Brain microvascular endothelial cell (primary cell): ENCODE measurements at regions not wholly inside any gene's neighbourhood (a gene's known extent, or its start where the extent isn't known, plus 50 kb on each side); places are given as distances from the start of the nearest gene placed in this dataset.

ENCODE experiments used
- DNase-seq: peaks from one replicate; pipeline ENCODE4 v3.0.0-alpha.2; 2020
- H3K27ac ChIP-seq: fragments of 250-450 bp; sonication (Bioruptor Pico); 2 replicates; pipeline ENCODE4 v1.5.1; 2020; ENCODE audit warnings: mild to moderate bottlenecking, moderate library complexity
- H3K27me3 ChIP-seq: fragments of 250-450 bp; sonication (Bioruptor Pico); replicated peaks from 2 replicates; pipeline ENCODE4 v1.5.1; 2020; ENCODE audit warnings: mild to moderate bottlenecking
- H3K36me3 ChIP-seq: fragments of 250-450 bp; sonication (Bioruptor Pico); replicated peaks from 2 replicates; pipeline ENCODE4 v1.5.1; 2020; ENCODE audit warnings: mild to moderate bottlenecking
- H3K4me3 ChIP-seq: 2 replicates; pipeline ENCODE4 v1.5.1; 2011; ENCODE audit warnings: low read depth, mild to moderate bottlenecking, control low read depth, low read length, moderate library complexity
- in situ Hi-C: cut with HindIII; loops from 2 replicates; pipeline ENCODE4 v1.10.0; 2017; ENCODE audit warnings: low sequenced_read_pairs, low pct_ligation_motif_present
- TF ChIP-seq, protein P1 (sequence below): IDR thresholded peaks from 2 replicates; pipeline ENCODE4 v1.5.1; 2011; ENCODE audit warnings: low read depth, mild to moderate bottlenecking, moderate library complexity, low read length, control low read depth, inconsistent platforms; ENCODE audit errors: missing control alignments

DNA sequence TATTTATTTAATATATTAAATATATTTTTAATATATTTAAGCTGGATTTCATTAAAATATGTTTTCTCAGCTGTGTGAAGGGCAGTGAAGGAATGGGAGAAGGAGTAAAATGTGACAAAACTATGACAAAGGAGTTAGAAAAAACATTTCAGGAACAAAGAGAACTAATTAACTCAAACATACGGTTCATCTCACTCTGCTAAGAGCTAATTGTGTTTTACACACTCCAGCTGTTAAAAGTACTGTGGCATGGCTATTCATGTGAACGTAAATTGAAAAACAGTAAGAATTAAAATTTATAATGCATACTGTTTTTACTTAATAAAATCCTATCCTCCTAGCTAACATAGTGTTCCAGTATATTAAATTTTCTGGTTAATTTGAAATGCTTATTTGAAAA lies 262.5 kb upstream of the GNAI1 start:
- no peaks in the 10 kb centered on the region for H3K36me3 ChIP-seq
- TF ChIP-seq, protein P1, sequence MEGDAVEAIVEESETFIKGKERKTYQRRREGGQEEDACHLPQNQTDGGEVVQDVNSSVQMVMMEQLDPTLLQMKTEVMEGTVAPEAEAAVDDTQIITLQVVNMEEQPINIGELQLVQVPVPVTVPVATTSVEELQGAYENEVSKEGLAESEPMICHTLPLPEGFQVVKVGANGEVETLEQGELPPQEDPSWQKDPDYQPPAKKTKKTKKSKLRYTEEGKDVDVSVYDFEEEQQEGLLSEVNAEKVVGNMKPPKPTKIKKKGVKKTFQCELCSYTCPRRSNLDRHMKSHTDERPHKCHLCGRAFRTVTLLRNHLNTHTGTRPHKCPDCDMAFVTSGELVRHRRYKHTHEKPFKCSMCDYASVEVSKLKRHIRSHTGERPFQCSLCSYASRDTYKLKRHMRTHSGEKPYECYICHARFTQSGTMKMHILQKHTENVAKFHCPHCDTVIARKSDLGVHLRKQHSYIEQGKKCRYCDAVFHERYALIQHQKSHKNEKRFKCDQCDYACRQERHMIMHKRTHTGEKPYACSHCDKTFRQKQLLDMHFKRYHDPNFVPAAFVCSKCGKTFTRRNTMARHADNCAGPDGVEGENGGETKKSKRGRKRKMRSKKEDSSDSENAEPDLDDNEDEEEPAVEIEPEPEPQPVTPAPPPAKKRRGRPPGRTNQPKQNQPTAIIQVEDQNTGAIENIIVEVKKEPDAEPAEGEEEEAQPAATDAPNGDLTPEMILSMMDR, result no peak

DNA sequence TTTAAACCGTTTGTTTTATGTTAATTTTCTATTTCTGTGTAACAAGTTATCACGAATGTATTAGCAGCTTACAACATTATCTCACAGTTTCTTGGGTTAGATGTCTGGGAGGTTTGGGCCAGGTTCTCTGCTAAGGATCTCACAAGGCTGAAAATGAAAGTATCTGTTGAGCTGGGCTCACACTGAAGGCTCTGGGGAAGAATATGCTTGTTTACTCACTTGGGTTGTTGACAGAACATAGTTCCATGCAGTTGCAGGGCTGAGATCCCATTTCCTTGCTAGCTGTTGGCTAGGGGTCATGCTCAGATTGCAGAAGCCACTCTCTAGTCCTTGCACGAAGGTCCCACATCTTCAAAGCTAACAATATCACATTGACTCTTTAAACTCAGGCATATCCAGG lies 266.6 kb upstream of the GNAI1 start:
- H3K4me3 ChIP-seq, result no peak overlapping the region

More for the DNA sequence above, 262.5 kb upstream of the GNAI1 start:
- Histone ChIP-seq H3K27ac (no peak overlapping the region), H3K27me3 (no peaks in the 10 kb centered on the region), H3K4me3 (no peak overlapping the region)
- DNase-seq, result no peak
- in situ Hi-C loops, result no loop called here

GRCh38 chr7:79862447-79863210 lies 272.0 kb upstream of the GNAI1 start:
- no peaks in the 10 kb centered on the region for H3K36me3 ChIP-seq
- H3K27me3 ChIP-seq, result no peaks in the 10 kb centered on the region
- TF ChIP-seq, protein P1, result no peak
- H3K27ac ChIP-seq, result no peak overlapping the region
- in situ Hi-C loops, result no loop called here
- H3K4me3 ChIP-seq, result no peak overlapping the region
- DNase-seq, result no peak

More for the DNA sequence above, 266.6 kb upstream of the GNAI1 start:
- Histone ChIP-seq H3K27me3 (no peaks in the 10 kb centered on the region), H3K27ac (no peak overlapping the region), H3K36me3 (no peaks in the 10 kb centered on the region)
- DNase-seq, result no peak
- in situ Hi-C loops, result no loop called here
- TF ChIP-seq, protein P1, result no peak

DNA sequence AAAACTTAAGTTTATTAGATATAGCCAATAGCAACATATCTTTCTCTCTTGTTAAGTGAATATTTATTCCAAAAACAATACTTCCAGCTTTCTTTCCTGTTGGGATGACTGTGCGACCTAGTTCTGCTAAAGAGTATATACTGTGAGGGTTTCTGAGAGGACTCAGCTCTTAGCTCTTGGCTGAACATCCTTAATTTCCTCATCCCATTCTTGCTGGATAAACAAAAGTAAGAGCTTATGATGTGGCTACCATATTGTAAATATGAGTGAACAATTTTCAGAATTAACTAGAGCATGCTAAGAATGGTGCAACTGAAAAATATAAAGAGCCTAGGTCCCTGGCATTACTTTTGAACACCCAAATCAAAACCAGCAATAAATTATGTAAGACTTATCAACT lies 279.5 kb upstream of the GNAI1 start:
- DNase-seq, result no peak
- Histone ChIP-seq H3K36me3 (no peaks in the 10 kb centered on the region), H3K4me3 (no peak overlapping the region), H3K27ac (no peak overlapping the region), H3K27me3 (no peaks in the 10 kb centered on the region)
- in situ Hi-C loops, result no loop called here
- TF ChIP-seq, protein P1, result no peak

DNA sequence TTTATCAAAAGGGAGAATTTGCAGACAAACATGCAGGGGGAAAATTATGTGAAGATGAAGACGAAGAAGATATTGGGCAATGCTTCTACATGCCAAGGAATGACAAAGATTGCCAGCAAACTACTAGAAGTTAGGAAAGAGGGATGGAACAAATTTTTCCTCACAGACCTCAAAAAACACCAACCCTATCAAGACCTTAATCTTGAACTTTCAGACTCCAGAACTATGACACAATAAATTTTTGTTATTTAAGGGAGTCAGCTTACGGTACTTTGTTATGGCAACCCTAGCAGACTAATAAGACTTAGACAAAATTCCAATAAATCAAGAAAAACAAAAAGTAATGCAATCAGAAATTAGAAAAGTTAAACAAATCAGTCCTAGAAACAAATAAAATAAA lies 280.0 kb upstream of the GNAI1 start:
- in situ Hi-C loops, result no loop called here

More for the DNA sequence above, 280.0 kb upstream of the GNAI1 start:
- no peak for DNase-seq
- H3K36me3 ChIP-seq, result no peaks in the 10 kb centered on the region
- TF ChIP-seq, protein P1, result no peak
- H3K27ac ChIP-seq, result no peak overlapping the region
- no peak overlapping the region for H3K4me3 ChIP-seq
- no peaks in the 10 kb centered on the region for H3K27me3 ChIP-seq
